K562 (cell line): ENCODE measurements at regions not wholly inside any gene's neighbourhood (a gene's known extent, or its start where the extent isn't known, plus 50 kb on each side); places are given as distances from the start of the nearest gene placed in this dataset.

ENCODE experiments used
- ARID1B ChIP-seq: fragments of 450-650 bp; IDR thresholded peaks from 2 replicates; pipeline ENCODE4 v1.6.1; 2016; ENCODE audit warnings: antibody characterized with exemption, mild to moderate bottlenecking, inconsistent platforms
- ARID2 ChIP-seq: fragments of 450-650 bp; IDR thresholded peaks from 2 replicates; pipeline ENCODE4 v1.6.1; 2017; ENCODE audit warnings: antibody characterized with exemption, mild to moderate bottlenecking
- ATF3 ChIP-seq, 2 experiments: fragments of 450-650 bp in 1 of 2; sonication (generic) in 1 of 2; formaldehyde crosslinking in 1 of 2; IDR thresholded peaks in 1 of 2; conservative IDR thresholded peaks in 1 of 2; 2 replicates each; pipeline versions ENCODE4 v1.6.1 to v1.8.1; 2016 to 2023; ENCODE audit warnings: mild to moderate bottlenecking in 2 of 2, moderate library complexity in 2 of 2, inconsistent platforms in 1 of 2, missing genetic modification reagents in 1 of 2
- HIVEP1 ChIP-seq: fragments of 250-450 bp; sonication (Bioruptor Pico); IDR thresholded peaks from 2 replicates; pipeline ENCODE4 v1.4.0; 2020; ENCODE audit warnings: mild to moderate bottlenecking
- HMG20A ChIP-seq: fragments of 450-650 bp; formaldehyde crosslinking; conservative IDR thresholded peaks from 2 replicates; pipeline ENCODE4 v1.4.0; 2020; ENCODE audit warnings: mild to moderate bottlenecking, mixed read lengths
- ILF3 ChIP-seq: fragments of 450-650 bp; IDR thresholded peaks from 2 replicates; pipeline ENCODE4 v1.6.1; 2018; ENCODE audit warnings: antibody characterized with exemption, mild to moderate bottlenecking, moderate library complexity, borderline replicate concordance
- JUN ChIP-seq, 2 experiments: sonication (generic) in 1 of 2; formaldehyde crosslinking in 1 of 2; IDR thresholded peaks; 2 replicates each; pipeline versions ENCODE4 v1.6.1 to v1.8.0; 2012 to 2022; ENCODE audit warnings: borderline replicate concordance in 2 of 2, mild to moderate bottlenecking in 2 of 2, improper control_type of control experiment in 1 of 2, low read depth in 1 of 2, low read length in 1 of 2, missing genetic modification reagents in 1 of 2
- MAFG ChIP-seq: fragments of 450-650 bp; conservative IDR thresholded peaks from 2 replicates; pipeline ENCODE4 v1.6.1; 2016; ENCODE audit warnings: missing genetic modification characterization, missing compliant biosample characterization
- NR2C1 ChIP-seq, 2 experiments: fragments of 450-650 bp; IDR thresholded peaks; 2 replicates each; pipeline ENCODE4 v1.6.1; 2017; ENCODE audit warnings: mild to moderate bottlenecking in 2 of 2, antibody characterized with exemption in 1 of 2, inconsistent platforms in 1 of 2, missing compliant biosample characterization in 1 of 2, missing genetic modification characterization in 1 of 2
- PBX2 ChIP-seq, 2 experiments: IDR thresholded peaks in 1 of 2; conservative IDR thresholded peaks in 1 of 2; 2 replicates each; pipeline ENCODE4 v1.6.1; 2016; ENCODE audit warnings: low read depth in 2 of 2, mild to moderate bottlenecking in 1 of 2, missing compliant biosample characterization in 1 of 2, missing genetic modification characterization in 1 of 2, moderate library complexity in 1 of 2
- POLR2B ChIP-seq: fragments of 450-650 bp; IDR thresholded peaks from 2 replicates; pipeline ENCODE4 v1.6.1; 2018; ENCODE audit warnings: low read depth; ENCODE audit not compliant: partially characterized antibody
- RB1 ChIP-seq: fragments of 450-650 bp; IDR thresholded peaks from 2 replicates; pipeline ENCODE4 v1.6.1; 2017; ENCODE audit warnings: low read depth, mild to moderate bottlenecking
- SMC3 ChIP-seq: conservative IDR thresholded peaks from 2 replicates; pipeline ENCODE4 v1.6.1; 2011; ENCODE audit warnings: low read depth, low read length, improper control_type of control experiment; ENCODE audit not compliant: insufficient read depth
- TRIM24 ChIP-seq, 2 experiments: fragments of 450-650 bp; IDR thresholded peaks; 2 replicates each; pipeline ENCODE4 v1.6.1; 2016
- ZFPM2 ChIP-seq: fragments of 250-450 bp; sonication (Bioruptor Pico); IDR thresholded peaks from 2 replicates; pipeline ENCODE4 v1.5.1; 2022; ENCODE audit warnings: mild to moderate bottlenecking
- ZNF224 ChIP-seq: sonication (generic); formaldehyde crosslinking; IDR thresholded peaks from 2 replicates; pipeline ENCODE4 v1.8.0; 2022; ENCODE audit warnings: mild to moderate bottlenecking, missing genetic modification reagents
- ZNF316 ChIP-seq: fragments of 450-650 bp; IDR thresholded peaks from 2 replicates; pipeline ENCODE4 v1.6.1; 2016
- ZNF444 ChIP-seq: fragments of 250-450 bp; sonication (Bioruptor Pico); IDR thresholded peaks from 2 replicates; pipeline ENCODE4 v1.4.0; 2020; ENCODE audit warnings: mild to moderate bottlenecking, moderate library complexity

GRCh38 chr14:55802986-55803872, 223.2 kb downstream of the KTN1 start (continued):
- TF ChIP-seq ZNF224 (no peak), HMG20A (CRISPR knock-in tag) (no peak), MAFG (tag) (peak; percentile 96), ARID2 (no peak), ARID1B (peak; percentile 62), POLR2B (no peak), TRIM24 (IDR thresholded peaks at IDR 0.05) (0 out of 4 replicates have a peak, but pooled peaks of 1 of the 2 experiments have one; percentile 22), NR2C1 (IDR thresholded peaks at IDR 0.05) (no peak), NR2C1 (tag; IDR thresholded peaks at IDR 0.05) (0 out of 2 replicates have a peak, but pooled peaks have one; percentile 11), HIVEP1 (CRISPR knock-in tag) (no peak), SMC3 (no peak), ZFPM2 (no peak), ILF3 (no peak), PBX2 (CRISPR knock-in tag; IDR thresholded peaks at IDR 0.05; ENCODE audit: low read depth) (no peak), PBX2 (tag; conservative IDR thresholded peaks at IDR 0.05; ENCODE audit: low read depth) (no peak), RB1 (no peak), JUN (IDR thresholded peaks at IDR 0.05; ENCODE audit: borderline replicate concordance, low read depth, low read length) (peak; percentile 80), JUN (CRISPR knock-in tag; IDR thresholded peaks at IDR 0.05; ENCODE audit: borderline replicate concordance) (no peak), ZNF316 (peak; percentile 96), ATF3 (IDR thresholded peaks at IDR 0.05) (peak; percentile 84), ATF3 (CRISPR knock-in tag; conservative IDR thresholded peaks at IDR 0.05) (no peak), ZNF444 (CRISPR knock-in tag) (no peak)
